ENCODE measurements at regions not wholly inside any gene's neighbourhood (a gene's known extent, or its start where the extent isn't known, plus 50 kb on each side); places are given as distances from the start of the nearest gene placed in this dataset.

DNA sequence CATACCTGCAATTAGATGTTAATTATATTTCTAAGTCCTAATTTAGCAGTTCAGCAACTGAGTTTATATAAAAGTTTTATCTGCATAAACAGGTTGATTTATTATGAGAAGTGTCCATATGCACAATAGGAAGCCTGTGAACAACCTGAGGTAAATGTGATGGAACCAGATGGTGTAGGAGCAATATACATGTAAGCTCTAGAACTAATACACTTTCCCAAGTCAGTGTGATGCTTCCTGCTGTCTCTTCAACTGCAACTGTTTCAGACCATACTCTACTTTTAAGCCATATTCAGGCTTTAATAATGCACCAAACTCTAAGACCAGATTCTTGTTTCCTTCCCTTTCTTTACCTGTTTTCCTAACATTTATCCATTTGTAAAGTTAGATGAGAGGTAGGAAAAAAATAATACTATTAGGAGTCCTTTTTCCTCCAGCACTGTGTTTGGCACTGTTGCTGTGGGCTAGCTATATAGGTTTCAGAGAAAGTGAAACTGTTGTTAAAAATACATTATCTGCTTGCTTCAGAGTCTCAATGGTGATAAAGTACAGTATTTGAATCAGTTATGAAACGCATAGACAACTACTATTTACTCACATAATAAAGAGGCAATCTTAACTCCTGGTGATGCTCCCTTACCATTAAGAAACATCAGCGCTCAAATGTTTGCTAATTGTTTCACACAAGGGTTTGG lies 1009.3 kb downstream of the GRIK2 start:
- Mint-ChIP-seq H3K27me3 (ENCODE audit: low read depth) (no peaks in the 10 kb centered on the region), H3K4me3 (no peak overlapping the region), H3K4me1 (ENCODE audit: low read depth) (no peaks in the 10 kb centered on the region), H3K27ac (no peak overlapping the region), H3K36me3 (ENCODE audit: low read depth) (no peaks in the 10 kb centered on the region), H3K9me3 (peaks cover 2% of the 10 kb centered on the region)
- no peak for DNase-seq
- CTCF ChIA-PET = no interaction called here
- intact Hi-C loops (cut with micrococcal nuclease) = no loop called here

- H3K4me3 Mint-ChIP-seq = no peak overlapping the region
- intact Hi-C loops (cut with micrococcal nuclease) = no loop called here
Observed at GRCh38 chr6:102398788-102399390, 1005.4 kb downstream of the GRIK2 start.

GRCh38 chr6:102390541-102390940 lies 997.0 kb downstream of the GRIK2 start:
- Mint-ChIP-seq H3K27me3 (ENCODE audit: low read depth) (no peaks in the 10 kb centered on the region), H3K4me3 (no peak overlapping the region), H3K36me3 (ENCODE audit: low read depth) (no peaks in the 10 kb centered on the region), H3K4me1 (ENCODE audit: low read depth) (no peaks in the 10 kb centered on the region), H3K9me3 (peaks cover 16% of the 10 kb centered on the region), H3K27ac (no peak overlapping the region)
- no peak for DNase-seq
- CTCF ChIA-PET = no interaction called here
- intact Hi-C loops (cut with micrococcal nuclease) = no loop called here

More at GRCh38 chr6:102398788-102399390, 1005.4 kb downstream of the GRIK2 start:
- Mint-ChIP-seq H3K4me1 (ENCODE audit: low read depth) (no peaks in the 10 kb centered on the region), H3K9me3 (peaks cover 8% of the 10 kb centered on the region), H3K27ac (no peak overlapping the region), H3K36me3 (ENCODE audit: low read depth) (no peaks in the 10 kb centered on the region), H3K27me3 (ENCODE audit: low read depth) (no peaks in the 10 kb centered on the region)
- CTCF ChIA-PET = no interaction called here
- no peak for DNase-seq

DNA sequence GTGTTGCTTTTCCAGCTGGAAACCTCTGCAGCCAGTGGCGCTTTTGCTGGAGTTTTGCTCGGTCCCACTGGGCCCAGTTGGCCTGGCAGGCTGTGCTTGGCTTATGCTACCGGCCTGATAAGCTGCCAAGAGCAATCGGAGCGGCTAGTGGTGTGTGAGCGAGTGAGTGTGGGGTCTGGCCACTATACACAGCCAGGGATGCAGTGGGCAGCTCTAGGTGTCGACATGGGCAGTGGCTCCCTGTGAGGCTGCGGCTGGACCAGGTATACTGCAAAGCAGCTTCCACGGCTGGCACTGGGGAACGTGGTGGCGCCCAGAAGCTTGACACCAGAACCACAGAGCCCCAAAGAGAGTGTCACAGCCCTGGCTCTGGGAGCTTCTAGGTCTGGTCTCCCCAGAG lies 996.5 kb downstream of the GRIK2 start:
- Mint-ChIP-seq H3K27ac (no peak overlapping the region), H3K4me1 (ENCODE audit: low read depth) (no peaks in the 10 kb centered on the region), H3K36me3 (ENCODE audit: low read depth) (no peaks in the 10 kb centered on the region), H3K27me3 (ENCODE audit: low read depth) (no peaks in the 10 kb centered on the region), H3K4me3 (no peak overlapping the region), H3K9me3 (peaks cover 15% of the 10 kb centered on the region)
- CTCF ChIA-PET = no interaction called here
- no peak for DNase-seq
- intact Hi-C loops (cut with micrococcal nuclease) = no loop called here

- H3K9me3 Mint-ChIP-seq = peaks cover 3% of the 10 kb centered on the region
- intact Hi-C loops (cut with micrococcal nuclease) = no loop called here
- no peaks in the 10 kb centered on the region for H3K4me1 Mint-ChIP-seq (ENCODE audit: low read depth)
- H3K27ac Mint-ChIP-seq = no peak overlapping the region
- H3K27me3 Mint-ChIP-seq (ENCODE audit: low read depth) = no peaks in the 10 kb centered on the region
- DNase-seq = no peak
- no peaks in the 10 kb centered on the region for H3K36me3 Mint-ChIP-seq (ENCODE audit: low read depth)
- no peak overlapping the region for H3K4me3 Mint-ChIP-seq
- CTCF ChIA-PET = no interaction called here
Observed at GRCh38 chr6:102387326-102388033, 994.0 kb downstream of the GRIK2 start.

DNA sequence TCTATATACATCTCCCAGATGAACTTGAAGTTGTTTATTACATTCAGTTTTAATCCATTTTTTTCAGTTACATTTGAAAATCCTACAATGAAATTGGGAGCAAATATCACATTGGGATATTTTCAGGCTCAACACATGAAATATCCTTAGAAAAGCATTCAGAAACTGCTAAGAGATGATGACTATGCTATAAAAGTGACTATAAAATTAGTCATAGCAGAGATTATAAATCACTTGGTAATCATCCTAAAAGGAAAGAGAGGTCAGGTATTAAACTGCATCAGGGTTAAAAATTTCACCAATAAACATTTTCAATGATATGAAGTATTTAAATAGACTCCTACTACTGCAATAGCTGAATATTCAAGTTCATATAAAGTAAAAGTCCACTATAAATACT lies 987.7 kb downstream of the GRIK2 start:
- CTCF ChIA-PET = interaction anchor here (0.7 kb wide), 1 partner anchor 156 kb away, joined by 3 read pairs; no protein-coding TSS in a partner anchor
- no peak overlapping the region for H3K27ac Mint-ChIP-seq

GRCh38 chr6:102356170-102356569 lies 962.7 kb downstream of the GRIK2 start:
- CTCF ChIA-PET = no interaction called here
- no peak for DNase-seq
- H3K36me3 Mint-ChIP-seq (ENCODE audit: low read depth) = no peaks in the 10 kb centered on the region
- no peak overlapping the region for H3K27ac Mint-ChIP-seq
- no peak overlapping the region for H3K4me3 Mint-ChIP-seq
- peaks cover 3% of the 10 kb centered on the region for H3K9me3 Mint-ChIP-seq
- H3K27me3 Mint-ChIP-seq (ENCODE audit: low read depth) = no peaks in the 10 kb centered on the region
- H3K4me1 Mint-ChIP-seq (ENCODE audit: low read depth) = no peaks in the 10 kb centered on the region
- intact Hi-C loops (cut with micrococcal nuclease) = no loop called here

More for the DNA sequence above, 987.7 kb downstream of the GRIK2 start:
- Mint-ChIP-seq H3K4me3 (no peak overlapping the region), H3K9me3 (no peaks in the 10 kb centered on the region), H3K4me1 (ENCODE audit: low read depth) (no peaks in the 10 kb centered on the region), H3K36me3 (ENCODE audit: low read depth) (no peaks in the 10 kb centered on the region), H3K27me3 (ENCODE audit: low read depth) (no peaks in the 10 kb centered on the region)
- intact Hi-C loops (cut with micrococcal nuclease) = no loop called here
- no peak for DNase-seq

DNA sequence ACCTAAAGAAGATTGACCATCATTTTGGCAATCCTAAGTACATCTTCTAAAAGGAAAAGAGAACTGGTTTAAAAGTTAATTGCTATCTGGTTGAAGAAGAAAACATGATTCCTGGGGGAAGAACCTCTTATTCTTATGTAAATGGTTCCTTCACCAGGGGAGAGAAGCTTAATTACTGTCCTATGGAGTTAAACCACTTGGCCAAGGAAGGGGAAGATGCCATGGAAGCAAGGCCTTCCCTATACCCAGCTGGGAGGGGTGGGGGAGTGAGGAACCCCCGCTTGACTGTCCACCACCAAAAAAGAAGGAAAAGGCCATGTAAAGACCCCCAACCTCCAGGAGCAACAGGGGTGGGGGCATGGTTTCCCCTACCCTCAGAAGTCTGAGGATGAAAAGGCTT lies 962.1 kb downstream of the GRIK2 start:
- H3K27me3 Mint-ChIP-seq (ENCODE audit: low read depth) = no peaks in the 10 kb centered on the region
- no peaks in the 10 kb centered on the region for H3K36me3 Mint-ChIP-seq (ENCODE audit: low read depth)
- no peak for DNase-seq
- H3K4me3 Mint-ChIP-seq = no peak overlapping the region
- no peak overlapping the region for H3K27ac Mint-ChIP-seq
- H3K4me1 Mint-ChIP-seq (ENCODE audit: low read depth) = no peaks in the 10 kb centered on the region
- intact Hi-C loops (cut with micrococcal nuclease) = no loop called here
- H3K9me3 Mint-ChIP-seq = peaks cover 3% of the 10 kb centered on the region
- CTCF ChIA-PET = no interaction called here

GRCh38 chr6:102352552-102352951 lies 959.0 kb downstream of the GRIK2 start:
- peaks cover 3% of the 10 kb centered on the region for H3K9me3 Mint-ChIP-seq
- no peak overlapping the region for H3K4me3 Mint-ChIP-seq
- H3K36me3 Mint-ChIP-seq (ENCODE audit: low read depth) = no peaks in the 10 kb centered on the region
- intact Hi-C loops (cut with micrococcal nuclease) = no loop called here
- H3K4me1 Mint-ChIP-seq (ENCODE audit: low read depth) = no peaks in the 10 kb centered on the region
- DNase-seq = no peak
- CTCF ChIA-PET = no interaction called here
- H3K27me3 Mint-ChIP-seq (ENCODE audit: low read depth) = no peaks in the 10 kb centered on the region
- no peak overlapping the region for H3K27ac Mint-ChIP-seq

DNA sequence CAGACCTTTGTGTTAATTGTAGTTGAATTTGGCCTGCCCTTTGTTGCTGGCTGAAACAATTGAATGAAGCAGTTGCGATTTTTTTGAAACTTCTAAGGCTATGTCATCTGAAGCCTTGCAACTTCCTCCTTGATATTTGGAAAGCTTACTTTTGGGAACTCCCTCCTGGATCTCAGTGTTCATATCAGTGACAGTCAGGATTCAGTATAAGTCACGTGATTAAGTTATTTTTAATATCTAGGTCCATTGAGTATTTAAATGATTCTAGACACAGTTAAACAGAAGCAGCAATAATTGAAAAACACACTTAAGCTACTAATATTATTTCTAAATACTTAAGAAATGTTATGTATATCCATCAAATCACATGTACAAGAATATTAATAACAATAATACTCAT lies 951.3 kb downstream of the GRIK2 start:
- intact Hi-C loops (cut with micrococcal nuclease) = no loop called here

GRCh38 chr6:102340311-102340710 lies 946.8 kb downstream of the GRIK2 start:
- no peak overlapping the region for H3K4me3 Mint-ChIP-seq
- no peak for DNase-seq
- CTCF ChIA-PET = no interaction called here
- H3K27me3 Mint-ChIP-seq (ENCODE audit: low read depth) = no peaks in the 10 kb centered on the region
- H3K9me3 Mint-ChIP-seq = no peaks in the 10 kb centered on the region
- no peaks in the 10 kb centered on the region for H3K36me3 Mint-ChIP-seq (ENCODE audit: low read depth)
- intact Hi-C loops (cut with micrococcal nuclease) = no loop called here
- no peak overlapping the region for H3K27ac Mint-ChIP-seq
- no peaks in the 10 kb centered on the region for H3K4me1 Mint-ChIP-seq (ENCODE audit: low read depth)

More for the DNA sequence above, 951.3 kb downstream of the GRIK2 start:
- Mint-ChIP-seq H3K4me3 (no peak overlapping the region), H3K27me3 (ENCODE audit: low read depth) (no peaks in the 10 kb centered on the region), H3K9me3 (no peaks in the 10 kb centered on the region), H3K36me3 (ENCODE audit: low read depth) (no peaks in the 10 kb centered on the region), H3K4me1 (ENCODE audit: low read depth) (no peaks in the 10 kb centered on the region), H3K27ac (no peak overlapping the region)
- CTCF ChIA-PET = interaction anchor here (0.7 kb wide), 1 partner anchor 28 kb away, joined by 3 read pairs; no protein-coding TSS in a partner anchor
- DNase-seq = no peak

GRCh38 chr6:102333736-102334135 lies 940.2 kb downstream of the GRIK2 start:
- Mint-ChIP-seq H3K4me1 (ENCODE audit: low read depth) (no peaks in the 10 kb centered on the region), H3K9me3 (no peaks in the 10 kb centered on the region), H3K27ac (no peak overlapping the region), H3K27me3 (ENCODE audit: low read depth) (no peaks in the 10 kb centered on the region), H3K4me3 (no peak overlapping the region), H3K36me3 (ENCODE audit: low read depth) (no peaks in the 10 kb centered on the region)
- intact Hi-C loops (cut with micrococcal nuclease) = no loop called here
- CTCF ChIA-PET = no interaction called here
- no peak for DNase-seq

- H3K9me3 Mint-ChIP-seq = no peaks in the 10 kb centered on the region
- H3K4me1 Mint-ChIP-seq (ENCODE audit: low read depth) = no peaks in the 10 kb centered on the region
- intact Hi-C loops (cut with micrococcal nuclease) = no loop called here
- no peaks in the 10 kb centered on the region for H3K27me3 Mint-ChIP-seq (ENCODE audit: low read depth)
- no peaks in the 10 kb centered on the region for H3K36me3 Mint-ChIP-seq (ENCODE audit: low read depth)
- no peak for DNase-seq
- H3K27ac Mint-ChIP-seq = no peak overlapping the region
- no peak overlapping the region for H3K4me3 Mint-ChIP-seq
- CTCF ChIA-PET = no interaction called here
Observed at GRCh38 chr6:102327697-102328225, 934.3 kb downstream of the GRIK2 start.
